ENCODE measurements at regions not wholly inside any gene's neighbourhood (a gene's known extent, or its start where the extent isn't known, plus 50 kb on each side); places are given as distances from the start of the nearest gene placed in this dataset.

GRCh38 chr1:228977307-228977706 lies 242.0 kb downstream of the RHOU start:
- TF ChIP-seq FOXA1 (IDR thresholded peaks at IDR 0.05) = no peak
- TF ChIP-seq SP1 (IDR thresholded peaks at IDR 0.05) = no peak
- no peak for TF ChIP-seq SUZ12 (IDR thresholded peaks at IDR 0.05)
- no peak for TF ChIP-seq PKNOX1 (IDR thresholded peaks at IDR 0.05)
- no peak for TF ChIP-seq NFRKB (IDR thresholded peaks at IDR 0.05)
- TF ChIP-seq HDGF (IDR thresholded peaks at IDR 0.05; ENCODE audit: borderline replicate concordance) = no peak
- no peak for TF ChIP-seq BHLHE40 (IDR thresholded peaks at IDR 0.05; ENCODE audit: borderline replicate concordance)
- TF ChIP-seq TARDBP (IDR thresholded peaks at IDR 0.05) = no peak
- no peak for TF ChIP-seq CTBP1 (IDR thresholded peaks at IDR 0.05; ENCODE audit: borderline replicate concordance)
- TF ChIP-seq ZNF384 (IDR thresholded peaks at IDR 0.05) = no peak
- TF ChIP-seq ELF4 (IDR thresholded peaks at IDR 0.05) = no peak
- no peak for TF ChIP-seq FOXK2 (IDR thresholded peaks at IDR 0.05)
- no peak for TF ChIP-seq LEF1 (IDR thresholded peaks at IDR 0.05; ENCODE audit: borderline replicate concordance)
- no peak for TF ChIP-seq FOXM1 (IDR thresholded peaks at IDR 0.05; ENCODE audit: borderline replicate concordance)
